Naive thymus-derived CD4-positive, alpha-beta T cell (primary cell): ENCODE measurements at regions not wholly inside any gene's neighbourhood (a gene's known extent, or its start where the extent isn't known, plus 50 kb on each side); places are given as distances from the start of the nearest gene placed in this dataset.

Source experiments
- ATAC-seq: fragments of 150-1000 bp; cut with Tn5 transposase; 2 replicates; pipeline ENCODE4 v1.10.0; 2021; ENCODE audit warnings: mild to moderate bottlenecking, moderate library complexity
- CTCF ChIA-PET: fragments of 350-600 bp; sonication (Branson Sonifier 250); formaldehyde crosslinking; loops from one replicate; lab custom pipeline; 2021; ENCODE audit warnings: antibody characterized with exemption; lab: Charles Lee
- POLR2A ChIA-PET: fragments of 350-600 bp; sonication (Branson Sonifier 250); formaldehyde crosslinking; loops from one replicate; lab custom pipeline; 2021; ENCODE audit warnings: antibody characterized with exemption, inconsistent platforms; lab: Charles Lee
- DNase-seq, 9 donors: peaks; one replicate each; pipeline versions ENCODE4 v3.0.0 to v3.0.0-alpha.2; 2020 to 2022; ENCODE audit warnings: mixed read lengths in 1 of 9
- H3K27ac ChIP-seq: one replicate; pipeline ENCODE4 v1.7.0; 2013; ENCODE audit warnings: mild to moderate bottlenecking, low read depth, low read length, moderate library complexity
- H3K27me3 ChIP-seq, 2 donors: one replicate each; pipeline ENCODE4 v1.7.0; 2013; ENCODE audit warnings: low read length in 2 of 2, mild to moderate bottlenecking in 2 of 2, moderate library complexity in 2 of 2; ENCODE audit not compliant: control insufficient read depth in 2 of 2, insufficient read depth in 2 of 2
- H3K36me3 ChIP-seq, 3 experiments: 1 replicate in 2 of 3; 2 replicates in 1 of 3; pipeline ENCODE4 v1.7.0; 2013; ENCODE audit warnings: low read length in 3 of 3, mild to moderate bottlenecking in 3 of 3, moderate library complexity in 1 of 3; ENCODE audit not compliant: insufficient read depth in 3 of 3, control insufficient read depth in 2 of 3
- H3K4me1 ChIP-seq, 2 donors: one replicate each; pipeline ENCODE4 v1.7.0; 2013; ENCODE audit warnings: low read length in 2 of 2, mild to moderate bottlenecking in 2 of 2, moderate library complexity in 1 of 2; ENCODE audit not compliant: control insufficient read depth in 2 of 2, insufficient read depth in 2 of 2
- H3K4me3 ChIP-seq: 2 replicates; pipeline ENCODE4 v1.7.0; 2013; ENCODE audit warnings: mild to moderate bottlenecking, low read length
- H3K9me3 ChIP-seq, 3 experiments: 1 replicate in 2 of 3; 2 replicates in 1 of 3; pipeline ENCODE4 v1.7.0; 2013; ENCODE audit warnings: low read length in 3 of 3; ENCODE audit not compliant: control insufficient read depth in 2 of 3
- H3K27ac Mint-ChIP-seq, 9 donors: one replicate each; pipeline ENCODE4 v1.8.0; 2020 to 2022; ENCODE audit warnings: mixed read lengths in 9 of 9, mild to moderate bottlenecking in 8 of 9, moderate library complexity in 5 of 9, inconsistent platforms in 2 of 9
- H3K27me3 Mint-ChIP-seq, 5 donors: one replicate each; pipeline ENCODE4 v1.8.0; 2021 to 2022; ENCODE audit warnings: mixed read lengths in 5 of 5, mild to moderate bottlenecking in 1 of 5
- H3K36me3 Mint-ChIP-seq, 5 donors: one replicate each; pipeline ENCODE4 v1.8.0; 2020 to 2022; ENCODE audit warnings: mixed read lengths in 5 of 5, mild to moderate bottlenecking in 3 of 5, inconsistent platforms in 1 of 5
- H3K4me1 Mint-ChIP-seq, 7 donors: one replicate each; pipeline ENCODE4 v1.8.0; 2020 to 2022; ENCODE audit warnings: mixed read lengths in 7 of 7, mild to moderate bottlenecking in 3 of 7, inconsistent platforms in 1 of 7
- H3K4me3 Mint-ChIP-seq, 10 donors: one replicate each; pipeline ENCODE4 v1.8.0; 2020 to 2022; ENCODE audit warnings: mild to moderate bottlenecking in 10 of 10, mixed read lengths in 10 of 10, moderate library complexity in 6 of 10, inconsistent platforms in 2 of 10
- H3K9me3 Mint-ChIP-seq, 11 donors: one replicate each; pipeline ENCODE4 v1.8.0; 2020 to 2022; ENCODE audit warnings: mixed read lengths in 11 of 11, mild to moderate bottlenecking in 4 of 11, inconsistent platforms in 1 of 11, moderate library complexity in 1 of 11
- intact Hi-C, 2 donors: fragments of 100-400 bp; cut with micrococcal nuclease; formaldehyde crosslinking; loops; one replicate each; pipeline ENCODE4 v1.15.1; 2023

GRCh38 chr4:59039046-59039445, 1928.9 kb upstream of the IGFBP7 start:
- Mint-ChIP-seq H3K27ac (no peak overlapping the region), H3K36me3 (no peaks in the 10 kb centered on the region), H3K4me3 (no peak overlapping the region), H3K9me3 (peaks cover 0 to 16% (median 1%) of the 10 kb centered on the region in 11 donors), H3K27me3 (no peaks in the 10 kb centered on the region), H3K4me1 (no peaks in the 10 kb centered on the region)
- Histone ChIP-seq H3K36me3 (no peaks in the 10 kb centered on the region), H3K27ac (no peak overlapping the region), H3K9me3 (no peaks in the 10 kb centered on the region), H3K4me3 (no peak overlapping the region), H3K27me3 (no peaks in the 10 kb centered on the region), H3K4me1 (no peaks in the 10 kb centered on the region)
- no peak for ATAC-seq
- POLR2A ChIA-PET: no interaction called here
- no peak for DNase-seq
- intact Hi-C loops: no loop called here
- CTCF ChIA-PET: no interaction called here

DNA sequence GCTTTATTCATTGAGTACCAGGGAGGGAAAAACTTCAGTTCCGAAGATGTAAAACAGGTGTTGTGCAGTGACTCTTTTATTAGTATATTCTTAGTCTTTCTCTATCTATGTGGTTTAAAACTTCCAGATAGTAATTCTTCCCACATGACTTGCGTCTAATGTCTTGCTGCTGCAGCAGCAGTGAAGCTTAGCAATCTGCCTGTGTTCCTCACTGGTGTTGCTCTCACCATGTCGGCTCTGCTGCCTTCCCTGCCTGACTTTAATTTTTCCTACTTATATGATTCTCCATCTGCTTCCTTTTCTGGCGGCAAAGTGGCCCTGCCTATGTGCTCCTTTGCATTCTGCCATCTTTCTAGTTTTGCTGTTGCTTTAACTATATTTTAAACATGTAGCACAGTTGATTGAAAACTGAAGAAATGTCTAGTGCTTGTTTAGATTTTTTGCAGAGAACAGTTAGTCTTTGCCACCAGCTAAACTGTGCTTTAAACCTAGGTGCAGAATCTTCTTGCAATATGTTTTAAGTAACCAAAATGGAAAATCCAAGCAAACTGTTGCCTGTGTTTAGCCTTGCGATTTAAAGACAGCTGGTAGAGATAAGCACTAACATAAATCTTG, 1934.2 kb upstream of the IGFBP7 start:
- POLR2A ChIA-PET: no interaction called here
- Mint-ChIP-seq H3K27ac (no peak overlapping the region), H3K9me3 (peaks cover 0 to 18% (median 2%) of the 10 kb centered on the region in 11 donors), H3K36me3 (no peaks in the 10 kb centered on the region), H3K4me1 (no peaks in the 10 kb centered on the region), H3K4me3 (no peak overlapping the region), H3K27me3 (no peaks in the 10 kb centered on the region)
- Histone ChIP-seq H3K36me3 (no peaks in the 10 kb centered on the region), H3K4me3 (no peak overlapping the region), H3K4me1 (no peaks in the 10 kb centered on the region), H3K27ac (no peak overlapping the region), H3K27me3 (no peaks in the 10 kb centered on the region), H3K9me3 (no peaks in the 10 kb centered on the region)
- intact Hi-C loops: no loop called here
- no peak for DNase-seq
- no peak for ATAC-seq
- CTCF ChIA-PET: no interaction called here

- H3K36me3 ChIP-seq: no peaks in the 10 kb centered on the region
- H3K36me3 Mint-ChIP-seq: no peaks in the 10 kb centered on the region
- no peak for ATAC-seq
- H3K4me3 ChIP-seq: no peak overlapping the region
- ChIA-PET CTCF (no interaction called here), POLR2A (no interaction called here)
- intact Hi-C loops: no loop called here
- H3K27me3 ChIP-seq: no peaks in the 10 kb centered on the region
- DNase-seq: no peak
- H3K27ac Mint-ChIP-seq: no peak overlapping the region
- H3K4me1 Mint-ChIP-seq: no peaks in the 10 kb centered on the region
- peaks cover 0 to 10% (median 7%) of the 10 kb centered on the region in 11 donors for H3K9me3 Mint-ChIP-seq
- no peaks in the 10 kb centered on the region for H3K9me3 ChIP-seq
- no peaks in the 10 kb centered on the region for H3K27me3 Mint-ChIP-seq
- H3K4me1 ChIP-seq: no peaks in the 10 kb centered on the region
- no peak overlapping the region for H3K4me3 Mint-ChIP-seq
- no peak overlapping the region for H3K27ac ChIP-seq
Observed at GRCh38 chr4:59054086-59054485, 1943.9 kb upstream of the IGFBP7 start.

DNA sequence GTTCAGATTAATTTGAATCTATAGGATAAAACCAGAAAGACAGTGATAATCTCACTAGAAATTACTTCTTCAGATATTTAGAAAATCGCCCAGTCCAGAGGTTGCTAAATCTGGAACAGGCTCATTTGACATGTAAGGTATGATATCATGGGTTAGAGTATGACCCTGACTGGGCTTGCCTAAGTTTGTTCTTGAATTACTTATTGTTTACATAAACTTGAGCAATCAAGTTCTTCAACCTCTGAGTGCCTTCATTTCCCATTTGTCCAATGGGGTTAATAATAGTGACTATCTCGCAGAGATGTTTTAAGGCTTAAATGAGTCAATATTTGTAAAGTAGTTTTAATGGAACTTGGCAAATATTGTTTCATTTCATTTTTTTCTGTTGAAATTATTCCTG, 1947.6 kb upstream of the IGFBP7 start:
- no peaks in the 10 kb centered on the region for H3K27me3 ChIP-seq
- Mint-ChIP-seq H3K4me3 (no peak overlapping the region), H3K27ac (no peak overlapping the region), H3K36me3 (no peaks in the 10 kb centered on the region), H3K27me3 (no peaks in the 10 kb centered on the region), H3K9me3 (peaks cover 0 to 9% (median 5%) of the 10 kb centered on the region in 11 donors), H3K4me1 (no peaks in the 10 kb centered on the region)
- no peaks in the 10 kb centered on the region for H3K9me3 ChIP-seq
- H3K4me3 ChIP-seq: no peak overlapping the region
- no peak for ATAC-seq
- ChIA-PET POLR2A (no interaction called here), CTCF (no interaction called here)
- no peak for DNase-seq
- intact Hi-C loops: no loop called here
- H3K36me3 ChIP-seq: no peaks in the 10 kb centered on the region
- no peak overlapping the region for H3K27ac ChIP-seq
- no peaks in the 10 kb centered on the region for H3K4me1 ChIP-seq

GRCh38 chr4:59058543-59058942, 1948.4 kb upstream of the IGFBP7 start:
- no peak overlapping the region for H3K4me3 Mint-ChIP-seq
- Histone ChIP-seq H3K27ac (no peak overlapping the region), H3K36me3 (no peaks in the 10 kb centered on the region), H3K9me3 (no peaks in the 10 kb centered on the region), H3K4me1 (no peaks in the 10 kb centered on the region), H3K4me3 (no peak overlapping the region), H3K27me3 (no peaks in the 10 kb centered on the region)
- no peaks in the 10 kb centered on the region for H3K27me3 Mint-ChIP-seq
- H3K27ac Mint-ChIP-seq: no peak overlapping the region
- ChIA-PET CTCF (interaction anchor here (0.7 kb wide), 1 partner anchor 483 kb away, joined by 3 read pairs; no protein-coding TSS in a partner anchor), POLR2A (no interaction called here)
- H3K36me3 Mint-ChIP-seq: no peaks in the 10 kb centered on the region
- ATAC-seq (no peak), DNase-seq (no peak)
- no peaks in the 10 kb centered on the region for H3K4me1 Mint-ChIP-seq
- H3K9me3 Mint-ChIP-seq: peaks cover 0 to 9% (median 3%) of the 10 kb centered on the region in 11 donors
- intact Hi-C loops: no loop called here

DNA sequence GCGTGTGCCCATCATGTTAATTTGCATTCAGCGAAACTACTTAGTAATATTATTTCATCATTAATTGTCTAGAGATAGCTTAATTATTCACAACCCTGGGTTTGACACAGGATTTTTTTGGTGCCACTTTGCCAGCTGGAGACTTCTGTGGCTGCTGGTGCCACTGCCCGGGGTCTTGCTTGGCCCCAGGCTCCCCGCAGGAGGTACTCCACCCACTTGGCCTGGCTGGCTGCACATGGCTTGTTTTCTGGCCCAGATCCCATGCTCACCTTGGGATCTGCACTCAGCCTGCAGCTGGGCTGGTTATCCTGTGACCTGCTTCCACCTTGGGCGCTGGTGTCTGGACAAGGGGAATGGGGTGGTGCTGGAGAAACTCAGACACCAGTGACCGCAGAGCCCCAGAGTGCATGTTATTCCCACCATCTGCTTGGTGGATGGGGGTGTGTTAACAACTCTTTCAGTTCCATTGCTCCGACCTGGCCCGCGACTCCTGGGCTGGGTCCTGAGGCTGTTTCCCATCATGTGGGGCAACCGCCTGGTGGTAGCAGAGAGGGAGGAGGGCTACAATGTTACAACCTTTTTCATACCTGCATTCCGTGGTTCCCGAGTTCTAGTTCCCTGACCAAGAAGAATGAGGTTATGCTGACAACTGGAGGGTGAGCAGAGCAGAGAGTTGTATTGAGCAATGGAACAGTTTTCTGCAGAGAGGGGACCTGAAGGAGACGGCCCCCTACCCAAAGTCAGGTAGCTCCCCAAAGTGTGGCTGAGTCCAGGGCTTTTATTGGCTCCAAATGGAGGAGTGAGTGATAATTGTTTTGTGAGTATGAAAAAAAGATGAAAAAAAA, 1950.0 kb upstream of the IGFBP7 start:
- no peak overlapping the region for H3K27ac ChIP-seq
- H3K36me3 Mint-ChIP-seq: no peaks in the 10 kb centered on the region
- no peaks in the 10 kb centered on the region for H3K4me1 Mint-ChIP-seq
- intact Hi-C loops: no loop called here
- DNase-seq (no peak), ATAC-seq (no peak)
- no peak overlapping the region for H3K27ac Mint-ChIP-seq
- no peaks in the 10 kb centered on the region for H3K36me3 ChIP-seq
- H3K4me1 ChIP-seq: no peaks in the 10 kb centered on the region
- H3K4me3 ChIP-seq: no peak overlapping the region
- no peaks in the 10 kb centered on the region for H3K9me3 ChIP-seq
- ChIA-PET POLR2A (no interaction called here), CTCF (interaction anchor here (0.7 kb wide), 1 partner anchor 504 kb away, joined by 3 read pairs; no protein-coding TSS in a partner anchor)
- peaks cover 0 to 12% (median 5%) of the 10 kb centered on the region in 11 donors for H3K9me3 Mint-ChIP-seq
- H3K27me3 ChIP-seq: no peaks in the 10 kb centered on the region
- no peaks in the 10 kb centered on the region for H3K27me3 Mint-ChIP-seq
- no peak overlapping the region for H3K4me3 Mint-ChIP-seq

GRCh38 chr4:59060895-59061294, 1950.7 kb upstream of the IGFBP7 start:
- H3K27ac ChIP-seq: no peak overlapping the region
- H3K4me1 ChIP-seq: no peaks in the 10 kb centered on the region
- Mint-ChIP-seq H3K4me3 (no peak overlapping the region), H3K27me3 (no peaks in the 10 kb centered on the region), H3K9me3 (peaks cover 0 to 12% (median 6%) of the 10 kb centered on the region in 11 donors), H3K4me1 (no peaks in the 10 kb centered on the region), H3K27ac (no peak overlapping the region), H3K36me3 (no peaks in the 10 kb centered on the region)
- DNase-seq: no peak
- no peaks in the 10 kb centered on the region for H3K9me3 ChIP-seq
- intact Hi-C loops: no loop called here
- ATAC-seq: no peak
- CTCF ChIA-PET: no interaction called here
- H3K36me3 ChIP-seq: no peaks in the 10 kb centered on the region
- POLR2A ChIA-PET: no interaction called here
- no peaks in the 10 kb centered on the region for H3K27me3 ChIP-seq
- no peak overlapping the region for H3K4me3 ChIP-seq
